Ishikawa (cell line): ENCODE measurements at regions not wholly inside any gene's neighbourhood (a gene's known extent, or its start where the extent isn't known, plus 50 kb on each side); places are given as distances from the start of the nearest gene placed in this dataset.

Experiments used
- CEBPB ChIP-seq: IDR thresholded peaks from 2 replicates; pipeline ENCODE4 v1.6.1; 2012
- CREB1 ChIP-seq: IDR thresholded peaks from 2 replicates; pipeline ENCODE4 v1.6.1; 2012; ENCODE audit warnings: low read depth
- EGR1 ChIP-seq: IDR thresholded peaks from 2 replicates; pipeline ENCODE4 v1.6.1; 2012
- EP300 ChIP-seq: IDR thresholded peaks from 2 replicates; pipeline ENCODE4 v1.6.1; 2012; ENCODE audit warnings: borderline replicate concordance
- FOXM1 ChIP-seq: IDR thresholded peaks from 2 replicates; pipeline ENCODE4 v1.6.1; 2012; ENCODE audit warnings: low read depth, borderline replicate concordance
- MAX ChIP-seq: IDR thresholded peaks from 2 replicates; pipeline ENCODE4 v1.6.1; 2012
- NFIC ChIP-seq: IDR thresholded peaks from 2 replicates; pipeline ENCODE4 v1.6.1; 2012
- RAD21 ChIP-seq: IDR thresholded peaks from 2 replicates; pipeline ENCODE4 v1.6.1; 2012; ENCODE audit warnings: low read depth
- REST ChIP-seq: IDR thresholded peaks from 2 replicates; pipeline ENCODE4 v1.6.1; 2012; ENCODE audit warnings: low read depth, mild to moderate bottlenecking
- TAF1 ChIP-seq: IDR thresholded peaks from 2 replicates; pipeline ENCODE4 v1.6.1; 2012; ENCODE audit warnings: low read depth, mild to moderate bottlenecking
- TEAD4 ChIP-seq: IDR thresholded peaks from 2 replicates; pipeline ENCODE4 v1.6.1; 2012
- YY1 ChIP-seq: IDR thresholded peaks from 2 replicates; pipeline ENCODE4 v1.6.1; 2012; ENCODE audit warnings: low read depth
- ZBTB7A ChIP-seq: IDR thresholded peaks from 2 replicates; pipeline ENCODE4 v1.6.1; 2012; ENCODE audit warnings: low read depth
- TF ChIP-seq, protein P1 (sequence below): IDR thresholded peaks from 2 replicates; pipeline ENCODE4 v1.6.1; 2012

- no peak for TF ChIP-seq TAF1
- TF ChIP-seq, protein P1, sequence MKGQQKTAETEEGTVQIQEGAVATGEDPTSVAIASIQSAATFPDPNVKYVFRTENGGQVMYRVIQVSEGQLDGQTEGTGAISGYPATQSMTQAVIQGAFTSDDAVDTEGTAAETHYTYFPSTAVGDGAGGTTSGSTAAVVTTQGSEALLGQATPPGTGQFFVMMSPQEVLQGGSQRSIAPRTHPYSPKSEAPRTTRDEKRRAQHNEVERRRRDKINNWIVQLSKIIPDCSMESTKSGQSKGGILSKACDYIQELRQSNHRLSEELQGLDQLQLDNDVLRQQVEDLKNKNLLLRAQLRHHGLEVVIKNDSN: no peak
- TF ChIP-seq ZBTB7A: no peak
- no peak for TF ChIP-seq RAD21
- no peak for TF ChIP-seq EP300
- TF ChIP-seq EGR1: no peak
- no peak for TF ChIP-seq TEAD4
Observed at GRCh38 chr12:18160901-18161300, 70.9 kb upstream of the RERGL start.

DNA sequence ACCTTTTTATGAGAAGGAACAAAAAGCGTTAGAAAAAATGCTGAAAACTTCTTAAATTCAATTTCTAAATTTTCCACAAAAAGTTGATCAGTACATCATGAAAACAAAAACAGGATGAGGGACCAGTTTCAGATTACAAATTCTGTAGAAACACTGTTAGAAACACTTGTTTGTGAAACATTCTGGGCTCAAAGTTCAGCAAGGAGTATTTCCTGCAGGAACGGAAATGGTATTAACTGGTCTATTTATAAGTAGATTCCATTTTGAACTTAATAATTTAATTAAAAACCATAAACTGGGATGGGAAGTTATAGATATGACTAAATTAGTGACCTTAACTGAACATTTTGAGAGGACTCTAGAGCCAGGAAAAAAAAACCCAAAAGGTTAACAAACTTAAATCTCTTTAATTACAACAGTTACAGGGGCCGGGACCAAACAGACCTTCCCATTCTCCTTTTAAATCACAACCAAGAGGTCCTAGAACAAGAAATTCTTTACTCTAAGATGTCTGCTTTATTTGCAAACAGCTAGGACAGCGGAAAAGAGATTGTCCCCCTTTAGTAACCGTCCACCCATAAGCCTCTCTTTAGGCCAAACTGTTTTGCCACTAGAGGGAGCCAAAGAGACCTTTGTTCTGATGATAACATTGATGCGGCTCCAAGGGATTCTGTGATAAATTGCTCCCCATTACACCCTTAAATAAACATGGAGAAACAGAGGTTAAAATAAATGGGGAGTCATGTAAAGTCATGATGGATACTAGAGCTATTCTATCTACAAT, 69.0 kb upstream of the RERGL start:
- TF ChIP-seq ZBTB7A (no peak), RAD21 (peak; percentile 40)

DNA sequence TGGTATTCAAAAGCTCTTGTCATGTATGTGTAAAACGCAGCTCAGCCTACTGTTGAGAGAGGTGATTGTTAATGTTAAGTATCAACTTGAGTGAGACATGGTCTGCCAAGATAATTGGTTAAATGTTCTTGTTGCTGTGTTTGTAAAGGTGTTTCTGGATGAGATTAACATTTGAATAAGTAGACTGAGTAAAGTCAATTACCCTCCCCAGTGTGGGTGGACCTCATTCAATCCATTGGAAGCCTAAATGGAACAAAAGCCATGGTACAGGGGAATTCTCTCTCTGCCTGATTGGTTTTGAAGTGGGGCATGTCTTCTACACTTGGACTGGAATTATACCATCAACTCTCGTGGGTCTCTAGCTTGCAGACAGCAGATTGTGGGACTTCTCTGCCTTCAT, 63.8 kb upstream of the RERGL start:
- TF ChIP-seq REST (no peak), RAD21 (no peak), CEBPB (no peak), TEAD4 (no peak), EP300 (no peak), YY1 (no peak), MAX (no peak), TAF1 (no peak)
- TF ChIP-seq, protein P1: no peak

DNA sequence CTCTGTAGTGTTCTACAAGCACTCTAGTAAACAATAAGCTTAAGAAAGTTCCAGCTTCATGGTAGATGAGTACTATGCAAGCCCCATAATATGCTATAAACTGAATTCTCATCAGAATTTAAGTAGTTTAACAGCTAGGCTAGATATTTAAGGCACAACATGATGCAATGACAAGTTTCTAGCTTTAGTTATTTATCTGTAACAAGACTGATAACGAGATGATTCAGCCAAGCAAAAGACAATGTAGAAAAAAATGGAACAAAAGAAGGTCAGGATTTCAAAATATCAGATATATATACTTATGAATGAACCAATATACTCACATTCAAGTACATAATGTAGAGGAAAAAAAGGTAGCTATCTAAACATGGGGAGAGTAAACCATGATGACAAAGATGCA, 61.0 kb upstream of the RERGL start:
- no peak for TF ChIP-seq RAD21
- TF ChIP-seq CREB1: no peak
- no peak for TF ChIP-seq MAX
- TF ChIP-seq, protein P1: no peak
- no peak for TF ChIP-seq CEBPB
- TF ChIP-seq NFIC: no peak
- TF ChIP-seq ZBTB7A: no peak
- TF ChIP-seq TAF1: no peak
- TF ChIP-seq REST: no peak

DNA sequence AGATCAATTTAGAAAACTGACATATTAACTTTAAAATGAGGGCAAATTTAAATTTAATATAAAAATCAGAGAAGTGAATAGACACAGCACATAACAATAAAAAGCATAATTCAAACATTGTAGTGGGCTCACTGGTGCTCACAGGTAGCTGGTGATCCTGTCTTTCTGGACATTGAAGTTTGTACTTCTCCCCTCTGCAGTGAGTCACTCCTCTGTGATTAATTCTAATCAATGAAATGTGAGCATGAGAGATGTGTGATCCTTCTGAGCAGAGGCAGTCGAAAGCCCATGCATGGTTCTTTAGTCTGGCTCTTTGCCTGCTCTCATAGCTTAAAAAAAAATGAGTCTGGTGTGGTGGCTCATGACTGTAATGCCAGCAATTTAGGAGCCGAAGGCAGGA, 59.0 kb upstream of the RERGL start:
- TF ChIP-seq EGR1: no peak
- no peak for TF ChIP-seq CEBPB
- TF ChIP-seq ZBTB7A: no peak
- no peak for TF ChIP-seq RAD21

- TF ChIP-seq CEBPB (no peak), YY1 (no peak), ZBTB7A (no peak), FOXM1 (no peak), EGR1 (no peak), TEAD4 (no peak)
Observed at GRCh38 chr12:18146363-18146762, 56.4 kb upstream of the RERGL start.

- TF ChIP-seq, protein P1: no peak
- TF ChIP-seq CREB1: no peak
Observed at GRCh38 chr12:18145924-18146323, 55.9 kb upstream of the RERGL start.
